HuH-7.5 (cell line): ENCODE measurements at regions not wholly inside any gene's neighbourhood (a gene's known extent, or its start where the extent isn't known, plus 50 kb on each side); places are given as distances from the start of the nearest gene placed in this dataset.

ENCODE experiments used
- DNase-seq: peaks from one replicate; pipeline ENCODE4 v3.0.0; 2011; ENCODE audit warnings: low spot score

DNA sequence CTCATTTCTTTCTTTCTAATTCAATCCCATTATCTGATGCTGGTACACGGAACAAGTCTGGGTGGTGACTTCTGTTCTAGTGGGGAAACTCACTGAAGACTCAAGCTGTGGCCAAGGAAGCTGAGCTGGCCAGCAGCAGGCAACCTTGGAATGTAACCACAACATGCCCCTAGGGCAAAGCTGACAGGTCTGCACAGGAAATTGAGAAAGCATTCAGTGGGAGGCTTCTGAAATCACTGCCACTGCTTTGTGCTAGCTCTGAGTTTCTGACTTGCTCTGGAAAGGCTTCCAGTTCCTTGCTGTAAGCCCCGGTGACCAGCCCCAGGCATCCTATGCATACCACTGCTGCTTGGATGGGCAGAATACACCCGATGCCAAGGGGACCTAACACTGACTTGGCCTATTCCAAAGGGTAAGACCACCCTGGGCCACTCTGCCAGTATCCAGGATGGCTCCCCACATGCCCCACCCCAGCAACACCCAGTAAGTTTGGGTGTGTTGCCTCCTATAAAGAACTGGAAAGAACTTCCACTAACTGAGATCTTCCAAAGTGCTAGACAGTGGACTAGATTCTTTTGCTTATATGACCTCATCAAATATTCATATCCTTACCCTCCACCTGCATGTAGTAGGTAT is 84.5 kb upstream of the CDKN3 start:
- DNase-seq = no peak

DNA sequence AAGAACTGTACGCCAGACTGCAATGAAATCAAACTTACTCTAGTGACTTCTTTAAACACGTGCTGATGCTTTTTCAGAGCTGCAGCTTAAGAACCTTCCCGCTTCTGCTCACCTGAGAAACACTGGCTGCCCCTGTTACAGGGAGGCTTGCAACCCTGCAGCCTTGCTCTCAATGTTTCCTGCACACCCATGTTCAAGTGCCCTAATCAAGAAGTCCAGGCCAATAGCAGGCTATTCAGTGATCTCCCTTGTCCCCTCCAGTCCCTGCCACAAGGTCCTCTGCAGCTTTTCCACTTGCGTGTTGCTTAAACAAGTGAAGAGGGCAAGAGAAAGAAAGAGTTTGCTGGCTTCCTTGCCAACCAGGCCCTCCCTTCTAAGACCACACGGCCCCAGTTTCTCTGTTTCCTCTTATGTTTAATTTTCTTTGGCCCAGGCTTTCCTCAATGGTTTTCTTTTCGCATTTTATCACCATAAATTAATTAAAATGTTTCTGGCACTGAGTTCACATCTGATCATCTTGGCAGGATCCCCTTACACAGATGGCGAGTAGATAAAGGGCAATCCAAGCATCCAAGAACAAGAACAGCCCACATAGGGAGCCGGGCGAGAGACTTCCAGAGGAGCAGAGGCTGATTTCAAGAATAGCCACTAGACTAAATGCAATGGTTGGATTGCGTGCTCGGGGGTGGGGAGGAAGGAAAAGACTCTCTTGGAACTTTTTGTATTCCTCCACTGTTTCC is 82.3 kb upstream of the CDKN3 start:
- DNase-seq = no peak

DNA sequence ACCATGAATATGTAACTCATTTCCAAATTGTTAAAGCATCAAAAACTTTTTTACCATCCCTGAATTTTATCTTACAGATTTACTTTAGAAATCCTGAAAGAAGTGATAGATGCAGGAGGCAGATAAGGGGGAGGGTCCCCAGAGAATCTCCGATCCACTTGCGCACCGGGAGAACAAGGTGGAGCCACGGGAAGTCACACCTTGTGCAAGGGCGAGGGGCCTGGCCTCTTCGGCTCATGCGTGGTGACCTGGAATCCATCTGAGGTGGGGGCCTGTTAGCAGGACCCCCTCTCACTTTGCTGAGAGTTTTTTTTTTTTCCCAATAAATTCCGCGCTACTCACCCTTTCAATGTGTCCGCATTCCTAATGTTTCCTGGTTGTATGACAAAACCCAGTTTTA is 80.2 kb upstream of the CDKN3 start:
- no peak for DNase-seq

DNA sequence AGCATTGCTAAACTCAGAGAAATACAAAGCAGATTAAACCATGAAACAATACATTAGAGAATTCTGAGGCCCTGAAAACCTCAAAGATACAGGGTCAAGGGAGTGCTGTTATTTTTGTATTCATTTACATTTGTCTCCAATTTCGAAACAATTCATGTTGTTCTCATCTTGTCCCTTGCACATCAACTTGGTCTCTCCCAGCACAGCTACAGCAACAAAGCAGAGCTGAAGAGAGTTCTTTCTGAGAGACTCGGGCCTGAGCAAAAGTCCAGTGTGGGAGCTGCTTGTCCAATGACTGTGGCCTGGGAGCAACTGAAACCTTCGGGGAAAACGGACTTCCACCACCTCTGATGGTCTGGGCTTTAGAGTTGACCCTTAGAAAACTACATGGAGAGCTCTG is 79.4 kb upstream of the CDKN3 start:
- DNase-seq = no peak

- no peak for DNase-seq
Observed at GRCh38 chr14:54322246-54322645, 74.6 kb upstream of the CDKN3 start.

DNA sequence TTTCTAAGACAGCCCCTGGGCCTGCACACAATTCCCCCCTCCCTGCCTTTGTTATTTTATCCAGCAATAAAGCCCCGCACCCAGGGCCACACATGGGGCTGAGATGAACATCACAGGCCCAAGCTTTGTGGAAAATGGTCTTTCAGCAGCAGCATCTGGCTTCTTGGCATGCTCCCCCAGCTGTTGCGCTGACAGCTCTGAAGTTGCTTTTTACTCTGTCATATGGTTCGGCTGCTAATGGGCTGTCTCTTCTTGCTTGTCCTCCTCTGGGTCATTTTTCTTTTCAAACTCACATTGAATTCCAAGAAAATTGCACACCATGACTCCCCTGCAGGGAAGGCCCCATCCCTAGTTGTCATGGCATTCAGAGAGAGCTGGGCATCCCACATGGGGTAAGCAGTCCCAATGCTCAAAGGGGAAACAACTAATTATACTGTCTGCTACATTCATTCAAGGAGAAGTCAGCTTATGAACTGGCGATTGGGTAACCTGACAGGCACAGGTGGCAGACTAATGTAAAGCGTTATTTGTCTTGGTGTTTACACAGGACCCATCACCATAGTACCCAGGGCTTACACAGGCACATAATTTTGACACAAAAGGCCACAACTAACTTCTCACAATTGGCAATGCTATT is 74.0 kb upstream of the CDKN3 start:
- no peak for DNase-seq

GRCh38 chr14:54325766-54326165 is 71.0 kb upstream of the CDKN3 start:
- DNase-seq = no peak

GRCh38 chr14:54329082-54329695 is 67.6 kb upstream of the CDKN3 start:
- peak; percentile 69 for DNase-seq

GRCh38 chr14:54330876-54331275 is 65.9 kb upstream of the CDKN3 start:
- no peak for DNase-seq

DNA sequence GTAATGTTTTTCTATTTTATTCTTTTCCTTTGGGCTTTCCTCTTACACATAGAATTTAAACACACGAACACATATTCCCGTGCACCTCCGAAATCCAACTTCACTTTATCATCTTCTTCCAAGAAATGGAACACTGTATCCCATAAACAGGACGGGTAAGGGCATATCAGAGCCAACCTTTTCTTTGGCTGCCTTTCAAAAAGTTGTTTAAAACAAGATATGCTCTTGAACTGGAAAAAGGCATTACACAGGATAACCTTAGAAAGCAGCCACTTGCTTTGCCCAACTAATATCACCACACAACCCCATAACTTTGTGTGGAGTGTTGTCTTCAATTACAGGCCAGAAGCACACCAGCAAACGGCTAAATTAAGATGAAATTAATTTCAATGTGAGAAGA is 65.3 kb upstream of the CDKN3 start:
- no peak for DNase-seq

DNA sequence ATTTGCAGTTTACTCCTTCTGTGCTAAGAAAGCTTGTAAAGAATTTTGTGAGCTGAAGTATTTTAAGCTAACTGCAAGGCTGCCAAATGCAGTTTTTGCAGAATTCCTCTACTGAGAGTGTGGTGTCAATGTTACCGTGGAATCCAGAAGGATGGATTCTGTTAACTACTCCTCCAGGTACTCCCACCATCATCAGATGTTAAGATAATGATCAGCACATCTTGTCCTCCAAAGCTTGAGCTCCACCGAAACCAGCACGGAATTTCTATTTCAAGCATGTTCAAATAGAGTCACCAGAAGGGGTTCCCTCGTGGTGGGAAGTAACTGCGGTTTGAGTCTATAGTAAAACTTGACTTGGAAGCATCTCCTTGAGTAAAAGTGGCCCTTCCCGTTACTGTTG is 64.3 kb upstream of the CDKN3 start:
- no peak for DNase-seq

DNA sequence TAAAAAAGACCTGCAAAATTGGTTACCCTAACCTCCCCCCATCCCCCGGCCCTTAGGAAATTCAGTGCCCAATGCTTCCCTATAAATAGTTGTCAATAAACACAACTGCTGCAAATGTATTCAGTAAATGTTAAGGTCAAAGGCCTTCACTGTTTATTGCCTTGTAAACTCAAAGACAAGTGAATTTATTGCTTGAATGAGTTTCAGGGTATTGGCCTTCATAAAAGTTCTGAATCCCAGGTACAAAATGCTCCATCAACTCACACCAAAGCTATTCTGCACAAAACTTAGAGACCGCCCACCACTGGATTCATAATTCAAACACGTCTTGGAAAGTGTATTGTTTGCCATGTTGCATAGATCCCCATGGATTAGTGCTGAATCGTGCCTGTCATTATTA is 63.3 kb upstream of the CDKN3 start:
- DNase-seq = no peak

DNA sequence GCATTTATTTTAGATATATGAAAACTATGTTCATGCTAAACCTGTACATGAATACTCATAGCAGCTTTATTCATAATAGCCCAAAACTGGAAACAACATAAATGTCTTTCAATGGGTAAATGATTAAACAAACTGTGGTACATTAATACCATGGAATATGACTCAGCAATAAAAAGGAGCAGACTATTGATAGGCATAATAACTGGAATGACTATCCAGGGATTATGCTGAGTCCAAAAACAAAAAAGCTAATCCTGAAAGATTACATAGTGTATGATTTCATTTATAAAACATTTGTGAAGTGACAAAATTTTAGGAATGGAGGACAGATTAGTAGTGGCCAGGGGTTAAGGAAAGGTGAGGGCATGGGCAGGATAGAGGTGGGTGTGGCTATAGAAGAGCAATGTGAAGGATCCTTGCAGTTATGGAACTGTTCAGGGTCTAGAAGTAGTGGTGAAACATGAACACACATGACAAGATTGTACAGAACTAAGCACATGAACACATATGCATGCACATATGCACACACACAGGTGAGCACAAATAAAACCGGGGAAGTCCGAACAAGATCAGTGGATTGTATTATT is 61.1 kb upstream of the CDKN3 start:
- no peak for DNase-seq

DNA sequence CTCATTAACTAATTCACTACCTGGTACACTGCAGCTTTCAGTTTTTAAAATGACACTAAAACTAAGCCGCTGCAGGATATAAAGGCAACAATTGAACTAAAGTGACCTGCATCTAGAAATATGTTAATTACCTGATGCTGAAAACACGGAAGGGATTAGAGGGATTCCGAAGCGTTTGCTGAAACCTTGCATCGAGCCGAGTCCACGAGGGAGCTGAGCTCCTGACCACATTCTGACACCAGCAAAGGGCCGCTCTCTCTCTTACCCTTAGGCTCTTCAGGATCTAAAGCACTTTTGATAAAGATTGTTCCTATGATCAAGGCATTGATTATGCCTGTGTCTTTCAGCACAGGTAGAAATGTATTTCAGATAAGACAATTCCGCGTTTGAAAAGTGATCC is 59.5 kb upstream of the CDKN3 start:
- no peak for DNase-seq

DNA sequence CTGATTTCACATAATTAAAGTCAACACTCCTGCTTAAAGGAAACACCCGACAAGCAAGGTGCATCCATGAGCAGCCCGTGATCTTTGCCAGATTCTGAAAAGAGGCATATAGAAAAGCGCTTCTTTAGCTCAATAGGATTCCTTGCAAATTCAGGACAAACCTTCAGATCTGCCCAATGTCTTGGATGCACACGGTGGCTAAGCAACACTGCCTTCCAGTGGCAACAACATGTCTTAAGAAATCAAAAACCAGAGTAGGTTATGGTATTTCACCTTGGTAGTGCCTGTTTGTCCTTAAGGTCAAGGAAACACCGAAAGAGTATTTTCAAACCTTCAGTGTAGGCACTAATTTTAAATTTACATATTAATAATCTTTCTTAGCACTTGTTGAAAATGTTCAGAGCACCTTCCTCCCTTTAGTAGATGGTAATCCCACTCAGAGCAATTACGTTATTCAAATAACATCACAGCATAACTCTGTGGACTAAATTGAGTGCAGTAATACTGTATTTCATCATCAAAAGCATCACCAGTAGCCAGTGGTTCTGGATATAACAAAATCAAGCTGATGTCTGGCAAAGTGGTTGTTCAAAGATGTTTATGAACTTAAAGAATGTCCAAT is 58.0 kb upstream of the CDKN3 start:
- DNase-seq = no peak

DNA sequence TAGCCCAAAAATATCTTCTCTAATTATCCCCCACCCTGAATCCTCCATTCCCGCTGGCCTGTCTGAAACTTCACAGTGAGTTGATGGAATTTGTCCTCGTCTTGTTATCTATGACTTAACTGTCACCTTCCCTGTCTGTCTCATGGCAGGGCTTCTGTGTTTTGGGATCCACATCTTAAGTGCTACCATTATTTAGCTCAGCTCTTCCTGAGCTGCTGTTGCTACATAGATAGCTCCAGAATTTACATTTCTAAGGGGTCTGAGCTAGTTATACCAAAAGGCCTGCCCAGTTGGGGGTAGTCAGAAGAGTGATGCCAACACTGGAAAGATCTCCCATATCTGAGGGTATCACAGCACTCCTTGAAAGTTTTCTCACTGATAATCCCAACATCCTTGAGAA is 57.0 kb upstream of the CDKN3 start:
- no peak for DNase-seq

- DNase-seq = no peak
Observed at GRCh38 chr14:54342806-54343205, 54.0 kb upstream of the CDKN3 start.

DNA sequence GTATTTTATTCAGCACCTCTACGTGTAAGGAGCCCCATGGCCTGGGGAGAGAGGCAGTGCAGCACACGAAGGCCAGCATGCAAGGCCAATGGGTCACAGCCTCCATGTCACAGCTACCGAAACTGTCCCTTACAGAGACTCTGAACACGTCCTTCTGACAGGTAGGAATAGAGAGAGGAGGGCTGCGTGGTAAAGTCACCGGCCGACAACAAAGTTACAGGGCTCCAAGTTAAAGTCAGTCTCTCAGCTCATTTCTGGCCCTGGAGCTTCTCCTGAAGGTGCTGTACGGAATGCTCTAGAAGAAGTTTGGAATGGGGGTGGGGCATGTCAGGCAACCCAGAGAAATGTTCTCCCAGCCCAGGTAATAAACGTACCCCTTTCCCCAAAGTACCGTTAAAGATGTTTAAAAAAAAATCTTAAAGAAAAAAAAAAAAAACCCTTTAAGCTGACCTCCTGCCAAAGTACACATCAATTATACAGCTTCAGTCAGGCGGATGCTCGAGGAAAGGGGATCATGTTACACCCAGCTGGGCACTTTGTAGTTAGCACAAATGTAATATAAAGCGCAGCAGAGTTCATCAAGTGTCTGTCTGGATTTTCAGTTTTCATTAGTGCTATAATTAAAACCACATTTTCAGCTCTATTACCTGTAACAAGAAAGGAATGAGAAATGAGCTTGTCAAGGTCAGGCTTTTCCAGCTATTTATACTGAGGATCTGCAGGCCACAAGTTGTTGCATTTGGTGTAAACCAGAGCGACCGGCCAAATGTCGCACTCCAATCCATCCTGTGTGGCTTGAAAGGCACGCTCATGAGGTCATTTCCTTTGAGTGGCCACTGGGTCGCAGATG is 53.3 kb upstream of the CDKN3 start:
- no peak for DNase-seq

DNA sequence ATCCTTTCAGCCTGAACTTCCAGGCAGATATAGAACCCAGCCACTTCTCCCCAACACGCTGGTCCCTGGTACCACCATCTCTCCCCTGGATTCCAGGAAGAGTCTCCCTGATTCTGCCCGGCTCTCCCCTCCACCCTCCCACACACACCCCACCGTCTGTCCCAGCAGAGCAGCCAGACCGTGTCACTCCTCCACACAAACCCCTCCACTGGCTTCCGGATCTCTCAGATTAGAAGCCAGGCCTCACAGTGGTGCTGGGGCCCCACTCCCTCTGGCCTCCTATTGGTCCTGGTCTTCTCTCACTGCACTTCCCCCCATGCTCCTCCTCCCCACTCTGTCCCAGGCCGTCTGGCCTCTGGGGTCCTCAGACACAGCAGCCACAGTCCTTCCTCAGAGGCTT is 52.4 kb upstream of the CDKN3 start:
- no peak for DNase-seq

DNA sequence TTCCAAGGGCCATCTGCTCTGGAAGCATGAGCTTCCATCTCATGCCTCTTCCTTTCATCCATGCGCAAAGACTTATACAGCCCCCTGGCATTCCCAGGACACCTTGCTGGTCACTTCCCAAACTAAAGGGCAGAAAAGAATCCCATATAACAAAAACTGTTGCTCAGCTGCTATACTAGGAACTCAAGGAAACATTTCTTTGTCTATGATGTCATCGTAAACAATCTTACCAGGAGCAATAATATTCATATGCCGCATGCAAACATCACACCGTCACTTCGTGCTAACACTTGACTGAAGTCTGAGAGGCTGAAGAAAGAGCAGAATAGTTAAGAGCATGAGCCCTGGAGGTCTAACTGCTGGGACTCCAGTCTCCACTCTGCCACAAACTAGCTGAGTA is 50.5 kb upstream of the CDKN3 start:
- no peak for DNase-seq
